ENCODE measurements at regions not wholly inside any gene's neighbourhood (a gene's known extent, or its start where the extent isn't known, plus 50 kb on each side); places are given as distances from the start of the nearest gene placed in this dataset.

DNA sequence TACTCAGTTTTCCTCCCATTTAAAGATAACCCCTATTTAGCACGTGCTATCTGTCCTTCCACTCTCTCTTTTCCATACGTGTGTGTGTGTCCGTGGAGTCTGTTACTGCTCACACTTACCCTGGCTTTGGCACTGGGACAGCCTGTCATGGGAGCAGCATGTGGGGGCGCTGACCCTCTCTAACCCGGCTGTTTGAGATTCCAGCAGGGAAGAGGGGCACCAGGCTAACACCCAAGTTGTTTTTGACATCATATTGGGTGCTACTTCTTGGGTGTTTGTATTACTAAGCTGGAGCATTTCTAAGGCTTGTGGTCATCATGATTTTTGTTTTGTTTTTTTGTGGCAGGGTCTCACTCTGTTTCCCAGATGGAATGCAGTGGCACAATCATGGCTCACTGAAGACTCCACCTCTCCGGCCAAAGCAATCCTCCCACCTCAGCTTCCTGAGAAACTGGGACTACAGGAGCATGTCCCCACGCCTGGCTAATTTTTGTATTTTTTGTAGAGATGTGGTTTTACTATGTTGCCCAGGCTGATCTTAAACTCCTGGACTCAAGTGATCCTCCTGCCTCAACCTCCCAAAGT lies 56.9 kb upstream of the SIMC1 start:
- DNase-seq = no peak

DNA sequence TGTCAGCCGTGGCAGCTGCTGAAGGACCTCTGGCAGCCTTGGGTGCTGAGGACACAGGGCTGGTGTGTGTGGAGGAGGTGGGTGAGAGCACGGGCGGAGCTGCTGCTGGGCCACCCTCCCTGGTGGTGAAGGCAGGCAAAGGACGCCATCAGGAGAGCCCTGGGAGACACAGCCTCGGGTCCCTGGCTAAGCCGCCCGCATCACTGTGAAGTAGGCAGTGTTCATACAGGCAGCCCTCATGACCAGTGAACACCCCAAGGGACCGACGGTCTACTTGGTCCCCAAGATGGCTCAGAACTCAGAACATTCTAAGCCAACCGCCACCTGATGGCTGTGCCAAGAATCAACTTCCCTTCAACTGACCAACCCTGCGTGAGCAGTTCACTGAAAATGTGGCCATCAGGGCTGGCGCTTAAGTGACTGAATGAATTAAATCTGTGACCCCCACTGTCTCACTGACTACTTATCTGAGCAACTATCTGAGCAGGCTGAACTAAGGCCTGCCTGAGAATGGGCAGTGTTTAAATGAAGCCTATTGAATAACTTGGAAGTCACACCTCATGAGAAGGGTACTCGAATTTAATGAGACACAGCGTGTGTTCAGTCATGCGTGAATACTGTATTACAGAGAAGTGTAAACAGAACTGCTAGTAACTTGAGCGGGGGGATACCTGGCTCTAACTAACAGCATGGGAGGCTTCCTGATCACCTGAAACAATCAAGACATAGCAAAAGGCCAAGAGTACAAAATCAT lies 54.7 kb upstream of the SIMC1 start:
- peak; percentile 76 for DNase-seq

DNA sequence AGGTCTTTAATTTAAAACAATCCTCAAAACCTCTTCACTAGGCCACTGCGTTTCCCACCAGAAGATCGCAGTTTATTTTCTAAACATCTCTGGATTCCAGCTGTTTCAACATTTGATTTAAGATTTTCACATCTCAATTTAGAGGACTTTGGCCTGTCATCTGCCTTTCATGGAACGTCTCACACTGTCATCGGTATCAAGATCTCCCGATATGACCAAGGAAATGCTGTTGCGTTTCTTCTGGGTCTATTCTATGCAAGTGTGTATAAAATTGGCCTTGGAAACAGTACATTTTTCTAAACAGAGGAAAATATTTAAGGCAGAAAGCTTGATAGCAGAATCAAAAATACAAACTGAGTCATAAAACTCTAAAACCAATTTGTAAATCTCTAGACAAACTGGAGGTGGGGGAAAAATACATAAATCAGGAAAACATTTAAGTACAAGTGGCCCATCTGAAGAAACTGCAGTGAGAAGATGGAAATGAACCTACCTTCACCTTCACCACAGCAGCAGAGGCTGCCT lies 53.6 kb upstream of the SIMC1 start:
- DNase-seq = no peak

DNA sequence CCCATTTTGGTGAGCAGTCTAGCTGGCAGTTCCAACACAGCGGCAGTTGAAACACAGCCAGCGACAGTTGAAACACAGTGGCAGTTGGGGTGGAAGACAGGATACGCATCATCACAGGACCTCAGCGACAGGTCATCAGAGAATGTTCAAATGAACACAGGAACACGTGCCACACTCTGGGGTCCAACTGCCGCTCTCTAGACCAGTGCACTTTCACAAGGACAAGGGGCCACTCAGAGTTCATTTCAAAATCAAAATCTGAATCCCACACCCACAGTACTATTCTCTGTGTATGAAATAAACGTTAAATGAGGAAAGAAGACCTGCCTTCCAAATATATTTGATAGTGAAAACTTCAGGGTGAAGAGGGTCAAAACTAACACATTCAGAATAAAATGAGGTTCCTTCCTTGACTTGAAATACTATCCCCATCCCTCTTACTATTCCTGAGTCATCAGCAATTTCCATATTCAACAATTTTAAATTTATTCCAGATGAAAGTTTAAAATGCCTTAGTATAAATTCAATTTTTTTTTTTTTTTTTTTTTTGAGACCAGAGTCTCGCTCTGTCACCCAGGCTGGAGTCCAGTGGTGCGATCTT lies 53.0 kb upstream of the SIMC1 start:
- DNase-seq = peak; percentile 21

DNA sequence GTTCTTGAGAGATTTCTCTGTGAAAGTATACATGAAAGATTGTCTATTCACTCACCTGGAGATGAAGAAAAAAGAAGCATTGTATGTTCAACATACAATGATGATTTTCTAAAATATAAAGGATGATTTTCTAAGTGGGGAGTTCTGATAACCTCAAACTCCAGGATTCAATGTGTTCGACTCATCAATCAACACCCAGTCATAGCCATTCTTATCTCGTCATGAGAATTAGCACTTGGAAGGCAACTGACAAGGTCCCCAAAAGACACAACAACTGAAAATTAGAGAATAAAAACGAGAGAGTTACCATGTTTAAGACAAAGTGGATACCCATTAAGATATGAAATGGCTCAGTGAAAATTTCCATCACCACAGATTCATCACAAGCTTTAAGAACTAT lies 52.1 kb upstream of the SIMC1 start:
- DNase-seq = no peak

DNA sequence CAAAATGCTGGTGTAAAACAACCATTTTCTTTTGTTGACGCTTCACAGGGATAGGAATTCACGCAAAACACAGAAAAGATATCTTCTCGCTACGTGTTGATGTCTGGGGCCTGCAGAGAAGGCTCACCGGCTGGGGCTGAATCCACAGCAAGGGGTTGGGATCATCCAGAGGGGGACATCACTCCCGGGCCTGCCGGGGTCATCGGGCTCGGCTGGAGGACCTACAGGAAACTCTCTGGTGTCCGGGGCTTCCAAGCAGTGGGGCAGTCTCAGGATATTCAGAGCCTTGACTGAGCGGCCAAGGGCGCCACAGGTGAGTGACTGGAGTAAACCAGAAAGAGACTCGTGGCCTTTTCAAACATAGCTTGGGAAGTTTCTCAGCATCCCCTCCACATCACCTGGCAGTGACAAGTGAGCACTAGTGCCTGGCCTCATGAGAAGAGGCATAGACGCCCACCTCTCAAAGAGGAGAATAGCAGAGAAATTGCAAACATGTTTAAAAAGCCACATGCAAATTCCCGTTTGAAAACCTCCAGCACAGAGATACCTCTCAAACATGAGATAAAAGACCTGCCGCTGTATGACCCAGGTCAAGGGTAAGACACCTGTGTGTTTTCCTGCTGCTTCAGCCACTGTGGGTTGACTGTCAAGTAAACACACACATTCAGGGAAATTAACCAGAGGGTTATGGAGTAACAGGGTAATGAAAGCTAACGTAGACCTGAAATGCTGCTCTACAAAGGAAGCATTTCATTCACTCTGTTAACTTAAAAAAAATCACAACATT lies 50.8 kb upstream of the SIMC1 start:
- no peak for DNase-seq

DNA sequence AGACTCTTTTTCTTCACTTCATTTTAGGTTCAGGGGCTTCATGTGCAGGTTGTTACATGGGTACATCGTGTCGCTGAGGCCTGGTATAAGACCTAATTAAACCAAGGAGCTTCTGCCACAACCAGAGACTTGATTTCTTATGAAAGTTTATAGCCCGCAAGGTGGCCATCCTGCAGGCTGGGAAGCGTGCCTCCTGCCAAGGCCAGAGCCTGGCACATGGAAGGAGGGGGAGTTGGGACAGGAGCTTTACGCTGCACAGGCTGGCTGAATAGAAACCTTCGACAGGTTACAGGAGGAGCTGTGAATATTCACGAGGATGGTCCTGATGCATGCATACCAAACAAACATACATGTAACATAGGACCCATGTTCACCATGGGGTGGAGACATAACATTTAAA lies 50.1 kb upstream of the SIMC1 start:
- no peak for DNase-seq
